WTC11 (cell line): ENCODE measurements at regions not wholly inside any gene's neighbourhood (a gene's known extent, or its start where the extent isn't known, plus 50 kb on each side); places are given as distances from the start of the nearest gene placed in this dataset.
A peak's percentile ranks its signal among the peaks of the same experiment; 100 is the strongest.

ENCODE experiments used
- ATAC-seq: fragments of 200-7000 bp; cut with Tn5 transposase; 2 replicates; pipeline ENCODE4 v1.10.0; 2021; ENCODE audit warnings: mild to moderate bottlenecking, moderate library complexity
- CTCF ChIA-PET: fragments of 300-600 bp; sonication (Branson Sonifier 250); formaldehyde crosslinking; loops from one replicate; lab custom pipeline; 2021; ENCODE audit warnings: antibody characterized with exemption; lab: Charles Lee
- POLR2A ChIA-PET: fragments of 350-600 bp; sonication (Branson Sonifier 250); formaldehyde crosslinking; loops from one replicate; lab custom pipeline; 2021; ENCODE audit warnings: antibody characterized with exemption; lab: Charles Lee
- DNase-seq: peaks from one replicate; pipeline ENCODE4 v3.0.0; 2021; ENCODE audit warnings: low spot score
- H3K27ac Mint-ChIP-seq: 2 replicates; pipeline ENCODE4 v1.8.0; 2021; ENCODE audit warnings: mixed read lengths
- H3K27me3 Mint-ChIP-seq: 2 replicates; pipeline ENCODE4 v1.8.0; 2021; ENCODE audit warnings: low read depth, mild to moderate bottlenecking, moderate library complexity, mixed read lengths
- H3K36me3 Mint-ChIP-seq: 2 replicates; pipeline ENCODE4 v1.8.0; 2021; ENCODE audit warnings: mixed read lengths
- H3K4me1 Mint-ChIP-seq: 2 replicates; pipeline ENCODE4 v1.8.0; 2022; ENCODE audit warnings: mixed read lengths
- H3K4me3 Mint-ChIP-seq: 2 replicates; pipeline ENCODE4 v1.8.0; 2021; ENCODE audit warnings: mild to moderate bottlenecking, moderate library complexity, mixed read lengths
- H3K9me3 Mint-ChIP-seq: 2 replicates; pipeline ENCODE4 v1.8.0; 2021; ENCODE audit warnings: mixed read lengths
- ETV6 ChIP-seq: sonication (generic); formaldehyde crosslinking; IDR thresholded peaks from 2 replicates; pipeline ENCODE4 v1.8.1; 2022; ENCODE audit warnings: mild to moderate bottlenecking, missing genetic modification reagents
- GRHL2 ChIP-seq: fragments of 250-450 bp; sonication (Bioruptor Pico); IDR thresholded peaks from 2 replicates; pipeline ENCODE4 v1.8.0; 2022; ENCODE audit warnings: mild to moderate bottlenecking, moderate library complexity; ENCODE audit not compliant: insufficient replicate concordance, severe bottlenecking
- KAT7 ChIP-seq: sonication (generic); formaldehyde crosslinking; IDR thresholded peaks from 2 replicates; pipeline ENCODE4 v1.8.1; 2023; ENCODE audit warnings: missing genetic modification reagents, mild to moderate bottlenecking, borderline replicate concordance
- MYBL2 ChIP-seq: sonication (generic); formaldehyde crosslinking; IDR thresholded peaks from 2 replicates; pipeline ENCODE4 v1.8.1; 2023; ENCODE audit warnings: mild to moderate bottlenecking, moderate library complexity, missing genetic modification reagents
- NFYB ChIP-seq: sonication (generic); formaldehyde crosslinking; conservative IDR thresholded peaks from 2 replicates; pipeline ENCODE4 v1.8.0; 2022; ENCODE audit warnings: low read depth, missing genetic modification reagents
- NR2C2 ChIP-seq: sonication (generic); formaldehyde crosslinking; IDR thresholded peaks from 2 replicates; pipeline ENCODE4 v1.8.0; 2022; ENCODE audit warnings: mild to moderate bottlenecking, missing genetic modification reagents
- PRRX2 ChIP-seq: fragments of 250-450 bp; sonication (Bioruptor Pico); IDR thresholded peaks from 2 replicates; pipeline ENCODE4 v1.8.0; 2021; ENCODE audit warnings: mild to moderate bottlenecking
- TP53 ChIP-seq: sonication (generic); formaldehyde crosslinking; IDR thresholded peaks from 2 replicates; pipeline ENCODE4 v1.8.1; 2023; ENCODE audit warnings: mild to moderate bottlenecking, missing genetic modification reagents
- ZBTB21 ChIP-seq: sonication (generic); formaldehyde crosslinking; IDR thresholded peaks from 2 replicates; pipeline ENCODE4 v1.8.1; 2023; ENCODE audit warnings: mild to moderate bottlenecking, missing genetic modification reagents, borderline replicate concordance
- TF ChIP-seq, protein P1 (sequence below): sonication (generic); formaldehyde crosslinking; IDR thresholded peaks from 2 replicates; pipeline ENCODE4 v1.8.1; 2023; ENCODE audit warnings: mild to moderate bottlenecking, missing genetic modification reagents
- TF ChIP-seq, protein P2 (sequence below): sonication (generic); formaldehyde crosslinking; IDR thresholded peaks from 2 replicates; pipeline ENCODE4 v1.8.1; 2023; ENCODE audit warnings: mild to moderate bottlenecking, missing genetic modification reagents, moderate library complexity
- TF ChIP-seq, protein P3 (sequence below): sonication (generic); formaldehyde crosslinking; IDR thresholded peaks from 2 replicates; pipeline ENCODE4 v1.8.0; 2022; ENCODE audit warnings: mild to moderate bottlenecking, missing genetic modification reagents
- TF ChIP-seq, protein P4 (sequence below): sonication (generic); formaldehyde crosslinking; IDR thresholded peaks from 2 replicates; pipeline ENCODE4 v1.8.1; 2022; ENCODE audit warnings: missing genetic modification reagents, borderline replicate concordance
- TF ChIP-seq, protein P5 (sequence below): sonication (generic); formaldehyde crosslinking; IDR thresholded peaks from 2 replicates; pipeline ENCODE4 v1.8.0; 2022; ENCODE audit warnings: mild to moderate bottlenecking, missing genetic modification reagents
- TF ChIP-seq, protein P6 (sequence below): fragments of 250-450 bp; sonication (Bioruptor Pico); IDR thresholded peaks from 2 replicates; pipeline ENCODE4 v1.9.0; 2021; ENCODE audit warnings: mild to moderate bottlenecking
- TF ChIP-seq, protein P7 (sequence below): sonication (generic); formaldehyde crosslinking; IDR thresholded peaks from 2 replicates; pipeline ENCODE4 v1.8.0; 2022; ENCODE audit warnings: mild to moderate bottlenecking, missing genetic modification reagents
- TF ChIP-seq, protein P8 (sequence below): fragments of 250-450 bp; sonication (Bioruptor Pico); IDR thresholded peaks from 2 replicates; pipeline ENCODE4 v1.9.0; 2021; ENCODE audit warnings: mild to moderate bottlenecking
- TF ChIP-seq, protein P9 (sequence below): fragments of 200-600 bp; IDR thresholded peaks from 2 replicates; pipeline ENCODE4 v1.8.0; 2022; ENCODE audit warnings: antibody characterized with exemption
- TF ChIP-seq, protein P10 (sequence below): fragments of 250-450 bp; sonication (Bioruptor Pico); IDR thresholded peaks from 2 replicates; pipeline ENCODE4 v1.8.0; 2021; ENCODE audit warnings: mild to moderate bottlenecking

DNA sequence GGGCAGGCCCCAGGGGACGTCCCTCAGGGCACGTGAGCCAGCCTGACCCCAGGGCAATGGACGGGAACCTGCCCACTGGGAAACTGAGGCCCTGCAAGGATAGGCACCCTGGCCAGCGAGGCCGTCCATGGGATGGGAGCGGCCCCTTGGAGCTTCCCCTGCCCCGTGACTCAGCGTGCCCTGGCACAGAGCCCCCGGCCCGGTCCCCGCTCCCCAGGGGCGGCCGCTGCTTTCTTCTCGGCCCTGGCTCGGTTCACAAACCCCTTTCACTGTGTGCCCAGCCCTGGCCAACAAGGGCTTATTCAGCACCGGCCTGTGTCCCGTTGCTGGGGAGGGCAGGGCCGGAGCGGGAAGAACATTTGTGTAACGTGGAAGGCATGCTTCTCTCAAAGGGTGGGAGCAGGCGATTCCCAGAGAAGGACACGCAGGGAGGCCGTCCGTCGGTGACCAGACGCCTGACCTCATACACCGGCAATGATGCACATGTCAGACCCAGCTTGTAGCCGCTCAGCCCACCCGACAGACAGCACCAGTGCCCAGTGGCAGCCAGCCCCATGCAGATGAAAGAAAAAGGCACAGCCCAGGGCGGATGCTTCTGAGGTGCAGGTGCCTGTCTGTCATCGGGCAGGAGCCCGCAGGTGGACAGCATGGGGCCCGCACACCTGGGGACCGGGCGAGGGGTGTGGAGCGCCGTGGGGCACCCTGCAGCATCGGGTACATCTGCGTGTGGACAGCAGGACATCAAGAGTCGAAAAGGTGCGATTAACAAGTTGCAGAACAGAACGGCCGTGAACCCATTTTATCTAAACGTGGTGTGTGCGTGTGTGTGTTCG, 94.5 kb downstream of the PDGFA start:
- CTCF ChIA-PET, result no interaction called here

DNA sequence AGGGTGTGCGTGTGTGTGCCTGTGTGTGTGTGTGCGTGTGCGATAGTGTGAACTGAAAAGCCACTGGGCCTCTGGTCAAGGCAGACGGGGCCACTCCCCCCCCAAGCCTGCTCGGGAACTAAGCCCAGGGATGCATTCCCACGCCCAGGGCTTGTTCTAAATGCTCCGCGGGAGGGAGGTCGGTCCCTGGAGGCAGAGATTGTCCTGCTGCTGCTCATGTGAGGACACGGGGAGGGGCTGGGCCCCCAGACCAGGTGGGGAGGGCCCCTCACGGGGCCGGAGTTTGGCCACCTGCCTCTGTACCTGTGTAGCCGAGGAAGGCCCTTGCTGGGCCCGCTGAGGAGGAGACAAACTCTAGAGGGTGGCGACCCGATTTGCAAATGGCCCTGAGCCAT, 93.9 kb downstream of the PDGFA start:
- Mint-ChIP-seq H3K9me3 (peaks cover 12% of the 10 kb centered on the region), H3K4me1 (peaks cover 6% of the 10 kb centered on the region), H3K4me3 (no peak overlapping the region), H3K27me3 (no peaks in the 10 kb centered on the region), H3K36me3 (no peaks in the 10 kb centered on the region), H3K27ac (no peak overlapping the region)
- ATAC-seq, result peak; percentile 47; the same call in 1 of the 2 replicates
- DNase-seq, result no peak
- POLR2A ChIA-PET, result no interaction called here
- CTCF ChIA-PET, result no interaction called here
- TF ChIP-seq, protein P1, sequence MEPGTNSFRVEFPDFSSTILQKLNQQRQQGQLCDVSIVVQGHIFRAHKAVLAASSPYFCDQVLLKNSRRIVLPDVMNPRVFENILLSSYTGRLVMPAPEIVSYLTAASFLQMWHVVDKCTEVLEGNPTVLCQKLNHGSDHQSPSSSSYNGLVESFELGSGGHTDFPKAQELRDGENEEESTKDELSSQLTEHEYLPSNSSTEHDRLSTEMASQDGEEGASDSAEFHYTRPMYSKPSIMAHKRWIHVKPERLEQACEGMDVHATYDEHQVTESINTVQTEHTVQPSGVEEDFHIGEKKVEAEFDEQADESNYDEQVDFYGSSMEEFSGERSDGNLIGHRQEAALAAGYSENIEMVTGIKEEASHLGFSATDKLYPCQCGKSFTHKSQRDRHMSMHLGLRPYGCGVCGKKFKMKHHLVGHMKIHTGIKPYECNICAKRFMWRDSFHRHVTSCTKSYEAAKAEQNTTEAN (CRISPR knock-in tag), result no peak
- TF ChIP-seq, protein P2, sequence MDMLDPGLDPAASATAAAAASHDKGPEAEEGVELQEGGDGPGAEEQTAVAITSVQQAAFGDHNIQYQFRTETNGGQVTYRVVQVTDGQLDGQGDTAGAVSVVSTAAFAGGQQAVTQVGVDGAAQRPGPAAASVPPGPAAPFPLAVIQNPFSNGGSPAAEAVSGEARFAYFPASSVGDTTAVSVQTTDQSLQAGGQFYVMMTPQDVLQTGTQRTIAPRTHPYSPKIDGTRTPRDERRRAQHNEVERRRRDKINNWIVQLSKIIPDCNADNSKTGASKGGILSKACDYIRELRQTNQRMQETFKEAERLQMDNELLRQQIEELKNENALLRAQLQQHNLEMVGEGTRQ (CRISPR knock-in tag), result no peak
- TF ChIP-seq MYBL2 (CRISPR knock-in tag) (no peak), KAT7 (CRISPR knock-in tag) (no peak), ETV6 (CRISPR knock-in tag) (no peak), NFYB (CRISPR knock-in tag) (no peak), NR2C2 (CRISPR knock-in tag) (no peak), PRRX2 (CRISPR knock-in tag) (no peak), ZBTB21 (CRISPR knock-in tag) (no peak), GRHL2 (CRISPR knock-in tag) (no peak), TP53 (CRISPR knock-in tag) (no peak)
- TF ChIP-seq, protein P3, sequence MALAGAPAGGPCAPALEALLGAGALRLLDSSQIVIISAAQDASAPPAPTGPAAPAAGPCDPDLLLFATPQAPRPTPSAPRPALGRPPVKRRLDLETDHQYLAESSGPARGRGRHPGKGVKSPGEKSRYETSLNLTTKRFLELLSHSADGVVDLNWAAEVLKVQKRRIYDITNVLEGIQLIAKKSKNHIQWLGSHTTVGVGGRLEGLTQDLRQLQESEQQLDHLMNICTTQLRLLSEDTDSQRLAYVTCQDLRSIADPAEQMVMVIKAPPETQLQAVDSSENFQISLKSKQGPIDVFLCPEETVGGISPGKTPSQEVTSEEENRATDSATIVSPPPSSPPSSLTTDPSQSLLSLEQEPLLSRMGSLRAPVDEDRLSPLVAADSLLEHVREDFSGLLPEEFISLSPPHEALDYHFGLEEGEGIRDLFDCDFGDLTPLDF (CRISPR knock-in tag), result no peak
- TF ChIP-seq, protein P4, sequence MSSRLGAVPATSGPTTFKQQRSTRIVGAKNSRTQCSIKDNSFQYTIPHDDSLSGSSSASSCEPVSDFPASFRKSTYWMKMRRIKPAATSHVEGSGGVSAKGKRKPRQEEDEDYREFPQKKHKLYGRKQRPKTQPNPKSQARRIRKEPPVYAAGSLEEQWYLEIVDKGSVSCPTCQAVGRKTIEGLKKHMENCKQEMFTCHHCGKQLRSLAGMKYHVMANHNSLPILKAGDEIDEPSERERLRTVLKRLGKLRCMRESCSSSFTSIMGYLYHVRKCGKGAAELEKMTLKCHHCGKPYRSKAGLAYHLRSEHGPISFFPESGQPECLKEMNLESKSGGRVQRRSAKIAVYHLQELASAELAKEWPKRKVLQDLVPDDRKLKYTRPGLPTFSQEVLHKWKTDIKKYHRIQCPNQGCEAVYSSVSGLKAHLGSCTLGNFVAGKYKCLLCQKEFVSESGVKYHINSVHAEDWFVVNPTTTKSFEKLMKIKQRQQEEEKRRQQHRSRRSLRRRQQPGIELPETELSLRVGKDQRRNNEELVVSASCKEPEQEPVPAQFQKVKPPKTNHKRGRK (CRISPR knock-in tag), result no peak
- TF ChIP-seq, protein P5, sequence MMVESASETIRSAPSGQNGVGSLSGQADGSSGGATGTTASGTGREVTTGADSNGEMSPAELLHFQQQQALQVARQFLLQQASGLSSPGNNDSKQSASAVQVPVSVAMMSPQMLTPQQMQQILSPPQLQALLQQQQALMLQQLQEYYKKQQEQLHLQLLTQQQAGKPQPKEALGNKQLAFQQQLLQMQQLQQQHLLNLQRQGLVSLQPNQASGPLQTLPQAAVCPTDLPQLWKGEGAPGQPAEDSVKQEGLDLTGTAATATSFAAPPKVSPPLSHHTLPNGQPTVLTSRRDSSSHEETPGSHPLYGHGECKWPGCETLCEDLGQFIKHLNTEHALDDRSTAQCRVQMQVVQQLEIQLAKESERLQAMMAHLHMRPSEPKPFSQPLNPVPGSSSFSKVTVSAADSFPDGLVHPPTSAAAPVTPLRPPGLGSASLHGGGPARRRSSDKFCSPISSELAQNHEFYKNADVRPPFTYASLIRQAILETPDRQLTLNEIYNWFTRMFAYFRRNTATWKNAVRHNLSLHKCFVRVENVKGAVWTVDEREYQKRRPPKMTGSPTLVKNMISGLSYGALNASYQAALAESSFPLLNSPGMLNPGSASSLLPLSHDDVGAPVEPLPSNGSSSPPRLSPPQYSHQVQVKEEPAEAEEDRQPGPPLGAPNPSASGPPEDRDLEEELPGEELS (CRISPR knock-in tag), result no peak
- TF ChIP-seq, protein P6, sequence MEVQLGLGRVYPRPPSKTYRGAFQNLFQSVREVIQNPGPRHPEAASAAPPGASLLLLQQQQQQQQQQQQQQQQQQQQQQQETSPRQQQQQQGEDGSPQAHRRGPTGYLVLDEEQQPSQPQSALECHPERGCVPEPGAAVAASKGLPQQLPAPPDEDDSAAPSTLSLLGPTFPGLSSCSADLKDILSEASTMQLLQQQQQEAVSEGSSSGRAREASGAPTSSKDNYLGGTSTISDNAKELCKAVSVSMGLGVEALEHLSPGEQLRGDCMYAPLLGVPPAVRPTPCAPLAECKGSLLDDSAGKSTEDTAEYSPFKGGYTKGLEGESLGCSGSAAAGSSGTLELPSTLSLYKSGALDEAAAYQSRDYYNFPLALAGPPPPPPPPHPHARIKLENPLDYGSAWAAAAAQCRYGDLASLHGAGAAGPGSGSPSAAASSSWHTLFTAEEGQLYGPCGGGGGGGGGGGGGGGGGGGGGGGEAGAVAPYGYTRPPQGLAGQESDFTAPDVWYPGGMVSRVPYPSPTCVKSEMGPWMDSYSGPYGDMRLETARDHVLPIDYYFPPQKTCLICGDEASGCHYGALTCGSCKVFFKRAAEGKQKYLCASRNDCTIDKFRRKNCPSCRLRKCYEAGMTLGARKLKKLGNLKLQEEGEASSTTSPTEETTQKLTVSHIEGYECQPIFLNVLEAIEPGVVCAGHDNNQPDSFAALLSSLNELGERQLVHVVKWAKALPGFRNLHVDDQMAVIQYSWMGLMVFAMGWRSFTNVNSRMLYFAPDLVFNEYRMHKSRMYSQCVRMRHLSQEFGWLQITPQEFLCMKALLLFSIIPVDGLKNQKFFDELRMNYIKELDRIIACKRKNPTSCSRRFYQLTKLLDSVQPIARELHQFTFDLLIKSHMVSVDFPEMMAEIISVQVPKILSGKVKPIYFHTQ (CRISPR knock-in tag), result no peak
- TF ChIP-seq, protein P7, sequence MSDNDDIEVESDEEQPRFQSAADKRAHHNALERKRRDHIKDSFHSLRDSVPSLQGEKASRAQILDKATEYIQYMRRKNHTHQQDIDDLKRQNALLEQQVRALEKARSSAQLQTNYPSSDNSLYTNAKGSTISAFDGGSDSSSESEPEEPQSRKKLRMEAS (CRISPR knock-in tag), result no peak
- TF ChIP-seq, protein P8, sequence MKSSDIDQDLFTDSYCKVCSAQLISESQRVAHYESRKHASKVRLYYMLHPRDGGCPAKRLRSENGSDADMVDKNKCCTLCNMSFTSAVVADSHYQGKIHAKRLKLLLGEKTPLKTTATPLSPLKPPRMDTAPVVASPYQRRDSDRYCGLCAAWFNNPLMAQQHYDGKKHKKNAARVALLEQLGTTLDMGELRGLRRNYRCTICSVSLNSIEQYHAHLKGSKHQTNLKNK (CRISPR knock-in tag), result no peak
- TF ChIP-seq, protein P9, sequence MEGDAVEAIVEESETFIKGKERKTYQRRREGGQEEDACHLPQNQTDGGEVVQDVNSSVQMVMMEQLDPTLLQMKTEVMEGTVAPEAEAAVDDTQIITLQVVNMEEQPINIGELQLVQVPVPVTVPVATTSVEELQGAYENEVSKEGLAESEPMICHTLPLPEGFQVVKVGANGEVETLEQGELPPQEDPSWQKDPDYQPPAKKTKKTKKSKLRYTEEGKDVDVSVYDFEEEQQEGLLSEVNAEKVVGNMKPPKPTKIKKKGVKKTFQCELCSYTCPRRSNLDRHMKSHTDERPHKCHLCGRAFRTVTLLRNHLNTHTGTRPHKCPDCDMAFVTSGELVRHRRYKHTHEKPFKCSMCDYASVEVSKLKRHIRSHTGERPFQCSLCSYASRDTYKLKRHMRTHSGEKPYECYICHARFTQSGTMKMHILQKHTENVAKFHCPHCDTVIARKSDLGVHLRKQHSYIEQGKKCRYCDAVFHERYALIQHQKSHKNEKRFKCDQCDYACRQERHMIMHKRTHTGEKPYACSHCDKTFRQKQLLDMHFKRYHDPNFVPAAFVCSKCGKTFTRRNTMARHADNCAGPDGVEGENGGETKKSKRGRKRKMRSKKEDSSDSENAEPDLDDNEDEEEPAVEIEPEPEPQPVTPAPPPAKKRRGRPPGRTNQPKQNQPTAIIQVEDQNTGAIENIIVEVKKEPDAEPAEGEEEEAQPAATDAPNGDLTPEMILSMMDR, result no peak

More for the DNA sequence above, 94.5 kb downstream of the PDGFA start:
- POLR2A ChIA-PET, result no interaction called here
- H3K4me3 Mint-ChIP-seq, result no peak overlapping the region
- 0 out of 2 replicates have a peak, but pooled peaks have one; percentile 1 for TF ChIP-seq TP53 (CRISPR knock-in tag)
- TF ChIP-seq, protein P10, sequence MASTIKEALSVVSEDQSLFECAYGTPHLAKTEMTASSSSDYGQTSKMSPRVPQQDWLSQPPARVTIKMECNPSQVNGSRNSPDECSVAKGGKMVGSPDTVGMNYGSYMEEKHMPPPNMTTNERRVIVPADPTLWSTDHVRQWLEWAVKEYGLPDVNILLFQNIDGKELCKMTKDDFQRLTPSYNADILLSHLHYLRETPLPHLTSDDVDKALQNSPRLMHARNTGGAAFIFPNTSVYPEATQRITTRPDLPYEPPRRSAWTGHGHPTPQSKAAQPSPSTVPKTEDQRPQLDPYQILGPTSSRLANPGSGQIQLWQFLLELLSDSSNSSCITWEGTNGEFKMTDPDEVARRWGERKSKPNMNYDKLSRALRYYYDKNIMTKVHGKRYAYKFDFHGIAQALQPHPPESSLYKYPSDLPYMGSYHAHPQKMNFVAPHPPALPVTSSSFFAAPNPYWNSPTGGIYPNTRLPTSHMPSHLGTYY (CRISPR knock-in tag), result no peak
- H3K36me3 Mint-ChIP-seq, result no peaks in the 10 kb centered on the region
- H3K9me3 Mint-ChIP-seq, result peaks cover 12% of the 10 kb centered on the region
- no peak for DNase-seq
- H3K4me1 Mint-ChIP-seq, result peaks cover 6% of the 10 kb centered on the region
- H3K27ac Mint-ChIP-seq, result no peak overlapping the region
- no peaks in the 10 kb centered on the region for H3K27me3 Mint-ChIP-seq
- no peak for ATAC-seq
